Caco-2 (cell line): ENCODE measurements at regions not wholly inside any gene's neighbourhood (a gene's known extent, or its start where the extent isn't known, plus 50 kb on each side); places are given as distances from the start of the nearest gene placed in this dataset.

Experiments
- BruUV-seq: library from RNA; stranded (reverse); fragments of 400-500 nt; replicated peaks from 2 replicates; lab custom pipeline; 2021; lab: Mats Ljungman, UMichigan
- CTCF ChIA-PET: fragments of 300-600 bp; sonication (Branson Sonifier 250); formaldehyde crosslinking; loops from one replicate; lab custom pipeline; 2022; ENCODE audit warnings: antibody characterized with exemption; lab: Charles Lee
- POLR2A ChIA-PET: fragments of 300-600 bp; sonication (Branson Sonifier 250); formaldehyde crosslinking; loops from one replicate; lab custom pipeline; 2022; ENCODE audit warnings: antibody characterized with exemption; lab: Charles Lee
- DNase-seq, 2 experiments: peaks; one replicate each; pipeline versions ENCODE4 v3.0.0 to v3.0.0-alpha.2; 2020 to 2022
- H3K27me3 ChIP-seq: replicated peaks from 2 replicates; pipeline ENCODE4 v1.6.0; 2011; ENCODE audit warnings: low read length; ENCODE audit not compliant: control insufficient read depth, insufficient read depth
- H3K36me3 ChIP-seq: 2 replicates; pipeline ENCODE4 v1.5.1; 2011; ENCODE audit warnings: low read length; ENCODE audit not compliant: control insufficient read depth, insufficient read depth
- H3K4me1 ChIP-seq: fragments of 250-450 bp; sonication (Bioruptor Pico); 2 replicates; pipeline ENCODE4 v1.5.1; 2020; ENCODE audit warnings: mild to moderate bottlenecking
- H3K4me3 ChIP-seq: 2 replicates; pipeline ENCODE4 v1.5.1; 2011; ENCODE audit warnings: low read depth, mild to moderate bottlenecking, control low read depth, low read length
- H3K9me3 ChIP-seq: fragments of 250-450 bp; sonication (Bioruptor Pico); 2 replicates; pipeline ENCODE4 v1.5.1; 2020; ENCODE audit warnings: mild to moderate bottlenecking, moderate library complexity
- H3K27ac Mint-ChIP-seq: one replicate; pipeline ENCODE4 v1.8.0; 2022; ENCODE audit warnings: mixed read lengths; ENCODE audit not compliant: unreplicated experiment
- H3K27me3 Mint-ChIP-seq: one replicate; pipeline ENCODE4 v1.8.0; 2022; ENCODE audit warnings: mixed read lengths; ENCODE audit not compliant: insufficient read depth, unreplicated experiment
- H3K36me3 Mint-ChIP-seq: one replicate; pipeline ENCODE4 v1.8.0; 2022; ENCODE audit warnings: mild to moderate bottlenecking, mixed read lengths; ENCODE audit not compliant: insufficient read depth, unreplicated experiment
- H3K4me1 Mint-ChIP-seq: one replicate; pipeline ENCODE4 v1.8.0; 2022; ENCODE audit warnings: low read depth, mixed read lengths; ENCODE audit not compliant: unreplicated experiment
- H3K4me3 Mint-ChIP-seq: one replicate; pipeline ENCODE4 v1.8.0; 2022; ENCODE audit warnings: mild to moderate bottlenecking, moderate library complexity, mixed read lengths; ENCODE audit not compliant: unreplicated experiment
- H3K9me3 Mint-ChIP-seq: one replicate; pipeline ENCODE4 v1.8.0; 2022; ENCODE audit warnings: mixed read lengths; ENCODE audit not compliant: unreplicated experiment
- intact Hi-C: fragments of 100-400 bp; cut with micrococcal nuclease; formaldehyde crosslinking; loops from one replicate; pipeline ENCODE4 v1.10.0; 2022; ENCODE audit not compliant: unreplicated experiment
- TF ChIP-seq, protein P1 (sequence below), 2 experiments: fragments of 200-600 bp in 1 of 2; IDR thresholded peaks; 1 replicate in 1 of 2; 2 replicates in 1 of 2; pipeline versions ENCODE4 v1.5.1 to v1.8.0; 2011 to 2022; ENCODE audit warnings: antibody characterized with exemption in 1 of 2, control low read depth in 1 of 2, inconsistent platforms in 1 of 2, low read depth in 1 of 2, low read length in 1 of 2, mild to moderate bottlenecking in 1 of 2, moderate library complexity in 1 of 2; ENCODE audit not compliant: insufficient read depth in 1 of 2, severe bottlenecking in 1 of 2, unreplicated experiment in 1 of 2

- Histone ChIP-seq H3K36me3 (no peaks in the 10 kb centered on the region), H3K9me3 (no peaks in the 10 kb centered on the region), H3K4me1 (no peaks in the 10 kb centered on the region), H3K4me3 (no peak overlapping the region), H3K27me3 (no peaks in the 10 kb centered on the region)
- intact Hi-C loops: no loop called here
- DNase-seq: no peak
- POLR2A ChIA-PET: no interaction called here
- H3K9me3 Mint-ChIP-seq: no peaks in the 10 kb centered on the region
- TF ChIP-seq, protein P1, sequence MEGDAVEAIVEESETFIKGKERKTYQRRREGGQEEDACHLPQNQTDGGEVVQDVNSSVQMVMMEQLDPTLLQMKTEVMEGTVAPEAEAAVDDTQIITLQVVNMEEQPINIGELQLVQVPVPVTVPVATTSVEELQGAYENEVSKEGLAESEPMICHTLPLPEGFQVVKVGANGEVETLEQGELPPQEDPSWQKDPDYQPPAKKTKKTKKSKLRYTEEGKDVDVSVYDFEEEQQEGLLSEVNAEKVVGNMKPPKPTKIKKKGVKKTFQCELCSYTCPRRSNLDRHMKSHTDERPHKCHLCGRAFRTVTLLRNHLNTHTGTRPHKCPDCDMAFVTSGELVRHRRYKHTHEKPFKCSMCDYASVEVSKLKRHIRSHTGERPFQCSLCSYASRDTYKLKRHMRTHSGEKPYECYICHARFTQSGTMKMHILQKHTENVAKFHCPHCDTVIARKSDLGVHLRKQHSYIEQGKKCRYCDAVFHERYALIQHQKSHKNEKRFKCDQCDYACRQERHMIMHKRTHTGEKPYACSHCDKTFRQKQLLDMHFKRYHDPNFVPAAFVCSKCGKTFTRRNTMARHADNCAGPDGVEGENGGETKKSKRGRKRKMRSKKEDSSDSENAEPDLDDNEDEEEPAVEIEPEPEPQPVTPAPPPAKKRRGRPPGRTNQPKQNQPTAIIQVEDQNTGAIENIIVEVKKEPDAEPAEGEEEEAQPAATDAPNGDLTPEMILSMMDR (IDR thresholded peaks at IDR 0.05; ENCODE audit: insufficient read depth in 1 of 2, low read depth in 1 of 2, low read length in 1 of 2, severe bottlenecking in 1 of 2, unreplicated experiment in 1 of 2): no peak
- no peak overlapping the region for H3K4me3 Mint-ChIP-seq
- BruUV-seq: no TSS peak
- H3K27me3 Mint-ChIP-seq: peaks cover 7% of the 10 kb centered on the region
- H3K27ac Mint-ChIP-seq: no peak overlapping the region
- CTCF ChIA-PET: interaction anchor here (0.6 kb wide), 1 partner anchor 11 kb away, joined by 3 read pairs; no protein-coding TSS in a partner anchor
- H3K36me3 Mint-ChIP-seq: no peaks in the 10 kb centered on the region
- no peaks in the 10 kb centered on the region for H3K4me1 Mint-ChIP-seq
These were observed 59.0 kb downstream of the NDUFS5 start for GRCh38 chr1:39085174-39085573.

- Histone ChIP-seq H3K4me3 (no peak overlapping the region), H3K27me3 (no peaks in the 10 kb centered on the region), H3K9me3 (no peaks in the 10 kb centered on the region), H3K4me1 (no peaks in the 10 kb centered on the region), H3K36me3 (no peaks in the 10 kb centered on the region)
- ChIA-PET CTCF (no interaction called here), POLR2A (no interaction called here)
- H3K27ac Mint-ChIP-seq: no peak overlapping the region
- BruUV-seq: no TSS peak
- no peaks in the 10 kb centered on the region for H3K4me1 Mint-ChIP-seq
- peaks cover 5% of the 10 kb centered on the region for H3K27me3 Mint-ChIP-seq
- no peaks in the 10 kb centered on the region for H3K9me3 Mint-ChIP-seq
- TF ChIP-seq, protein P1 (IDR thresholded peaks at IDR 0.05; ENCODE audit: insufficient read depth in 1 of 2, low read depth in 1 of 2, low read length in 1 of 2, severe bottlenecking in 1 of 2, unreplicated experiment in 1 of 2): no peak
- H3K36me3 Mint-ChIP-seq: no peaks in the 10 kb centered on the region
- intact Hi-C loops: no loop called here
- no peak for DNase-seq
- H3K4me3 Mint-ChIP-seq: no peak overlapping the region
These were observed 60.2 kb downstream of the NDUFS5 start for GRCh38 chr1:39086386-39086785.

GRCh38 chr1:39086865-39087409 is 60.8 kb downstream of the NDUFS5 start:
- ChIA-PET CTCF (no interaction called here), POLR2A (no interaction called here)
- Mint-ChIP-seq H3K4me3 (no peak overlapping the region), H3K36me3 (no peaks in the 10 kb centered on the region), H3K27me3 (peaks cover 5% of the 10 kb centered on the region), H3K27ac (no peak overlapping the region), H3K9me3 (no peaks in the 10 kb centered on the region), H3K4me1 (no peaks in the 10 kb centered on the region)
- TF ChIP-seq, protein P1 (IDR thresholded peaks at IDR 0.05; ENCODE audit: insufficient read depth in 1 of 2, low read depth in 1 of 2, low read length in 1 of 2, severe bottlenecking in 1 of 2, unreplicated experiment in 1 of 2): no peak
- no peak for DNase-seq
- no peak overlapping the region for H3K4me3 ChIP-seq
- no peaks in the 10 kb centered on the region for H3K36me3 ChIP-seq
- no TSS peak for BruUV-seq
- intact Hi-C loops: no loop called here
- H3K4me1 ChIP-seq: no peaks in the 10 kb centered on the region
- H3K27me3 ChIP-seq: no peaks in the 10 kb centered on the region
- H3K9me3 ChIP-seq: no peaks in the 10 kb centered on the region
